Fibroblast of upper back skin (primary cell): ENCODE measurements at regions not wholly inside any gene's neighbourhood (a gene's known extent, or its start where the extent isn't known, plus 50 kb on each side); places are given as distances from the start of the nearest gene placed in this dataset.
A peak's percentile ranks its signal among the peaks of the same experiment; 100 is the strongest.
"Not testable (repeated sequence)": the region's sequence is repeated elsewhere in the genome, so short reads cannot be mapped to it uniquely, and the experiment has no call there.

ENCODE experiments used
- DNase-seq: peaks from one replicate; pipeline ENCODE4 v3.0.0-alpha.2; 2013

DNA sequence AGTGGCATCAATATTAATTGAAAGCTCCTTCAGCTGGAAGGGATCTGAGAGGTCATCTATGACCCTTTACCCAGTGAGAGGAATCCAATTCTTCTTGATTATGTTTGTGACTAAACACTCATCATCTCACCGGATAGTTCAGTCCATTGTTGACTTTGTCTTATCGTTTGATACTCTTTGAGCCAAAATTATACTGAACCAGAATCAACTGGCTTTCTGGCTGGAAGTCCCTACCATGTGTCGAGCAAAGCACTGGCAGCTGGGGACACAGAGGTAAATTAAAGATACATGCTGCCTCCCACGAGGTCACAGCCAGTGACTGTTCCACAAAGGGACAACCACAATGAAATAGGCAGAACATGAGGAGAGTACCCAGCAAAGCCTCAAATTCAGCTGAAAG lies 91.4 kb upstream of the FHL2 start:
- DNase-seq: no peak

DNA sequence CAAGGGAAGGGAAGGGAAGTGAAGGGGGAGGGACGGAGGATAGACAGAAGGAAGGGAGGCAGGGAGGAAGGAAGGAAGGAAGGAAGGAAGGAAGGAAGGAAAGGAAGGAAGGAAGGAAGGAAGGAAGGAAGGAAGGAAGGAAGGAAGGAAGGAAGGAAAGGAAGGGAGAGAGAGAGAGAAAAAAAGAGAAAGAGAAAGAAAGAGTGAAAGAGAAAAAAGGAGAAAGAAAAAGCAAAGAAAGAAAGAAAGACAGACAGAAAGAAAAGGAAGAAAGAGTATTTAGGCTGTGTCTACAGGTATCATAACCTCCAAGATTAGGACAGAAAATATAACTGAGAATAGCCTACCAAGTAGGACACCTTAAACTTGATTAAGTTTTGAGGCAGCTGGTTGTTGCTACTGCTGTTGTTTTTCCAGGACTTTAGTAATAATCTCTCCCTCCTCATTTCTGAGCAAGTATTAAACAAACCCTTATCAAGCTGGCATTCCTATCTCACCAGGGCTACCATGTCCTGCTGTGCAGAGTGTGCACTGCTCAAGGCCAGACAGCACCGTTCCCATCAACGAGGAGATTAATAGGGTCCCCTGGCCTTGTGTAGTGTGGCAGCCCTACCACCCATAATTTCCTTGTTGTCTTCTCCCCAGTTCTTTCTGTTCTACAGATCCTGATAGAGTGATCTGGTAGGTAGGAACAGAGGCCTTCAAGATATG lies 90.5 kb upstream of the FHL2 start:
- DNase-seq: no peak

DNA sequence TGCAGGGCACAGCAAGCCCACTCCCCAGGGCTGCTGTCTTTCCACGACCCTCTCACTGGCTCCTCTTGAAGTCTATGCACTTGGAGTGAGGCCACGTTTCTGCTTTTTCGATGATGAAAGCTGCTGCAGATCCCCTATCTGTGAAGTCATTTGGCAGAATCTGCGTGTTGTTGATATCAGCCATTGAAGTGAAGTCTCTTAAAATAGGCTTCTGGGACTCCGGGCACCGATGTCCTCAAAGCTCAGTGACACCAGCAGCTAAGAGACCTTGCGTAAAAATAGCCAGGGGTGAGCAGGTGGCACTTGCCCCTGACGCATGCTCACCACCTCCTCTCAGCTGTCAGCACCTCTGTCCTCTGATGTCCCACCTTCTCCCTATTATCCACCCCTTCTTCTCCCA lies 89.4 kb upstream of the FHL2 start:
- DNase-seq: no peak

DNA sequence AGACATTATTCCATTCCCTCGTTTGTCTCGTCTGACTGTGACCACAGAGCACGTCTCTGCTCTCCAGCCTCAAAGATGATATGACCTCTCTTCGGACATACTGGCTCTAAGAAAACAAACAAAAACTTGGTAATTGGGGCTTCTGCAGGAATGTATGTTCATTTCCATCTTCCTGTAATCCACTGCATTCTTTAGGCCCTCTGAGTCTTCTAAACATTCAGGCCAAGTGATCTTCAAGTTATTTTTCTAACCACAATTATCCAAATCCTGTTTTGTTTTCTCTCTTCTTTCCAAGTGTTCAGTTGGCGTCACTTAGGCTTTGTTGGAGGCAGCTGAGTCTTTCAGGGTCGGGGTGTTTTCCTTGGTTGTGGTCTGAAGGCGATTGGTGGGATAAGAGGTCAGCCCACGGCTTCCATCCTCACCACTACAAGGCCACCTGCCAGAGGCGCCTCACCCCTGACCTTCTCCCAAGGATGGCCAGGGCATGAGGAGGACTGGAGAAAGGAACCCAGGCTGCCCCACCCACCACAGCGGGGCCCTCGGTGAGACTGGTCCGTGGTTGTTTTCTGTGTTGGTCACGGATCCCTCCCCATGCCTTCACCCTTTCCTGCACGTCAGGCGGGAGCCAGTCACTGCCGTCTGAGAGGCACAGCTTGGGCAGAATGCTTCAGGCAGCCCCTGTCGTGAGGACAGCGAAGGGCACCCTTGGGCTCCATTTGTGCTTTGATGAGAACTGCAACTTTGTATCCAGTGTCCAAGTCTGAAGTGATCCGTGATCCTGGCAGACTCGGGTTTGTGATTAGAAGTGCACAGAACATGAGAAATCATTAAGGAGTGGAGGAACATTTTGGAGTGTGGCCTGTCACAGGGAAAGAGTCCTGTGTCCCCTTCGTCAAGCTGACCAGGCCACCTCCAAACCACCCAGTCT lies 88.6 kb upstream of the FHL2 start:
- peak; percentile 83 for DNase-seq

DNA sequence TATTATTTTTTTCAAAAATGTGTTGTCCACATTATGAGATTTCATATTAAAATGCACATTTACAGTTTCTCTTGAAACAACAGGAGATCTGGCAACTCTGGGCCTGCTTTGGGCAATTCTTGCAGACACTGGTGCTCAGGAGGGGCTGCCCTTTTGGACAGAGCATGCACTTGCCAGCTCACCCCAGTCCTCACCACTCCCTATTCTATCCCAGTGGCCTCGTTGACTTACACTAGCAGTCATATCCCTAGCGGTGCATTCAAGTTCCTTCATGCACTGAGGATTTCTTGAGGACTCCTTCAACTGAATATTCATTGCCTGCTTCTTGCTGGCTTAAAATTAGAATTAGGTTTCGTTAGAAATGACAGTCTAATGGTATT lies 87.9 kb upstream of the FHL2 start:
- DNase-seq: no peak

DNA sequence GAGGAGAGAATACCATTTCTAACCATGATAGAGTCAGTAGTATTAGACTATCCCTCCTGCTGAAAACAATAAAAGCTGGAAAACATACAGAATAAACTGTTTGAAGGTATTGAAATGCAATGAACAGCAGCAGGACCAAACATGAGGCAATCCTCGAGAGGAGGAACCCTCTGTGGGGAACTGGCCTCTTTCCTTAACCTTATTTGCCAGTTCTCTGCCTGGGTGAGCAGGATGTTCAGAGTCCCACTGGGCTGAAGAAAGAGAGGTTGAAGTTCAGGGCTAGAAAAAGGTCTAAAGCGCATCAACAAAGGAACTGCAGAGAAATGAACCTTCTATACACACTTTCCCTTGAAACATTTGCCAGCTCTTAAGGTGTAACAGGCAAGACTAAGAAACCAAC lies 79.8 kb upstream of the FHL2 start:
- DNase-seq: no peak

DNA sequence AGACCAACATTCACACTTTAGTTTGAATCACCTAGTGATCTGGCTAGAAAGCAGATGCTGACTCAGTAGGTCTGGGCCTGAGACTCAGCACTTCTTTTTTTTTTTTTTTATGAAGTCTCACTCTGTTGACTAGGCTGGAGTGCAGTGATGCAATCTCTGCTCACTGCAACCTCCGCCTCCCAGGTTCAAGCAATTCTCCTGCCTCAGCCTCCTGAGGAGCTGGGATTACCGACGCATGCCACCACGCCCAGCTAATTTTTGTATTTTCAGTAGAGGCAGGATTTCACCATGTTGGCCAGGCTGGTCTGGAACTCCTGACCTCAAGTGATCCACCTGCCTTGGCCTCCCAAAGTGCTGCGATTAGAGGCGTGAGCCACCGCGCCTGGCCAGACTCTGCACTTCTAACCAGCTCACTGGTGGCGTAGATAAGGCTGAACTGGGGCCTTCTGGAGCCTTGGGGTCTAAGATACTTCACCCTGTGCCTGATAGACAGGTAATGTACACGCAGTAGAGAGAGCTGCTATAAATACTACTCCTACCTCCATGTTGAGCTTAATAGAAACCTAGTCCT lies 78.3 kb upstream of the FHL2 start:
- DNase-seq: not testable (repeated sequence)

DNA sequence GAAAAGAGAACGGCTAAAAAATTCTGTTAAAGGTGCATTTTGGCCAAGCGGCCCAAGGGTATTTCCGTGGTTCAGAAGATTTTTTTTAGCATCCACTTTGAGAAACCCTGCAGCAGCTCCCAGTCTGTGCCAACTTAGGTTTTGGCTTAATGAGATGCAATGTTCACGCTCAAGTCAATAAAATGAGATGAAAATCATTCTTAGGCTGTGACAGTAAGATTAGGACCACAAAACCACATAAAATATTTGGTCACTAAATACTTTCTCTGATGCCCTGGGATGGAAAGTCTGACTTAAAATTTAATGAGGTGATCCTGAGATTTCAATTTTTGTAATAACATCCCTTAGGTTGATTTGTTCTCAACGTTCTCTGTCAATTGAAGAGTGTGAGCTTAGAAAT lies 74.2 kb upstream of the FHL2 start:
- DNase-seq: no peak

DNA sequence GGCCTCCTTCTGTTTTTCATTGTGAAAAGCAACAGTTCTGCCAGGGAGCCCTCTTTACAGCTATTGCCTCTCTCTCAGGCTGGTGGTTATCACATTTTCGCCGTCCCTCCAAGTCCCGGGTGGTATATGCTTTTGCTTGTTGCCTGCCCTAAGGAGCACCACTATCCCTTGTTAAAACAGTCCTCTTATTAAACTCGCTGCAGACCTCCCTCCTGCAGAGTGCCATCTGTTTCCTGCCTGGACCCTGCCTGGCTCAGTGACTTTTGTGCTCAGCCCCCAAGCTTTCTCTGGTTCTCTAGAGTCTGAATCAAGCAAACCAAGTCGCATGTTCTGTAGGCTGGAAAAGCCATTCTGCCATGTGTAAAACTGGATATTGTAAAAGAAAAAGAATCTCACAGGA lies 72.1 kb upstream of the FHL2 start:
- no peak for DNase-seq

DNA sequence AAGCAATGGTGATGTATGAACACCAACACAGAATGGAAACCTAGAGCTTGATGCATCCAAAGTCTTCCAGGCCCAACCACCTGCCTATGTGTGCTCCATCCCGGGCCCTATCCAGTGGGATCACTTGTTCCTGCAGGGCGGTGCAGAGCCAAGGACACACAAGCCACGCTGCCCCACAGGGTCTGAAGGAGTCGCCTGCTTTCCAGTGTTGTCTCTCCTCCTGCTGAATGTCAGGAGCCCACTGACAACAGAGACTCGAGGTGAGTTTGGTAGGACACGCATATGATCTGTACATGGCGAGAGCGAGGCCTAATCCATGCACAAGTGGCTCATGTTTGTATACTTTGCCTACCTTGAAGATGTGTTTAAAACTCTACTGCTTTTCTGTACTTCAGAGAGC lies 70.9 kb upstream of the FHL2 start:
- DNase-seq: no peak

DNA sequence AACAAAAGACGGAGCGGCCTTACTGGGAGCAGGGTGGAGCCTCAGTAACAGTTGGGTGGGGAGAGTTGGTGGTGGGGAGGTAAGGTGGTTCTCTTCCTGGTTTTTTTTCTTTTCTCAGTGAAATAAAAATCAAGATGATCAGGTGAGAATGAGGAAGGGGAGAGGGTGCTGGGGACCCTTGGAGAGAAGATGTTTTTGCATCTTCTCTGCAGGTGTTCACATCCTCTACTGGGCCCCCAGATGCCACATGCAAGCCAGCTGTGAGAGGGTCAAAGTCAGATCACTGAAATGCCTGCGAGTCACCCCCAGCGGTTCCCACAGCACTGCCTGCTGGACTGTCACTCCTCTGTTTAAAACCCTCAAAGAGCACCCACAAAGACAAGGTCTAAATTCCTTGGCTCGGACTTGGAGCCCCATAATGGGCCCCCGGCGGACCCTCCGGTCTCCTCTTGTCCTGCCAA lies 69.8 kb upstream of the FHL2 start:
- DNase-seq: no peak

DNA sequence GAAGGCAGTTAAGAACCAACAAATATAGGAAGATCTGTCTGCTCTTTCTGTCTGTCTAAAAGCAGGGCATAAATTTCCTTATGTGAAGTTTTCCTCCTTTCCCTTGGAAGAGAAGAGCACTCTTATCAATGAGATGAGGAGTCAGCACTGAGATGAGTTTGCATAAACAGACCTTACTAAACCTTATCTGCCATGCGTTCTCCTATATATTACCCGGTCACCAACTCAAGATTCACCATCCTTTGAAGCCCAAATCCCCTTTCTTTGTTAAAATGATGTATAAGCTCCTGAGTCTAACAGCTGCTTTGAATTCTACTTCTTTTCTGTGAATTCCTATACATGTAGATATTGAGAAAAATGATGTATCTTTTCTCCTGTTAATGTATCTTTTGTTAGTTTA lies 65.5 kb upstream of the FHL2 start:
- no peak for DNase-seq

DNA sequence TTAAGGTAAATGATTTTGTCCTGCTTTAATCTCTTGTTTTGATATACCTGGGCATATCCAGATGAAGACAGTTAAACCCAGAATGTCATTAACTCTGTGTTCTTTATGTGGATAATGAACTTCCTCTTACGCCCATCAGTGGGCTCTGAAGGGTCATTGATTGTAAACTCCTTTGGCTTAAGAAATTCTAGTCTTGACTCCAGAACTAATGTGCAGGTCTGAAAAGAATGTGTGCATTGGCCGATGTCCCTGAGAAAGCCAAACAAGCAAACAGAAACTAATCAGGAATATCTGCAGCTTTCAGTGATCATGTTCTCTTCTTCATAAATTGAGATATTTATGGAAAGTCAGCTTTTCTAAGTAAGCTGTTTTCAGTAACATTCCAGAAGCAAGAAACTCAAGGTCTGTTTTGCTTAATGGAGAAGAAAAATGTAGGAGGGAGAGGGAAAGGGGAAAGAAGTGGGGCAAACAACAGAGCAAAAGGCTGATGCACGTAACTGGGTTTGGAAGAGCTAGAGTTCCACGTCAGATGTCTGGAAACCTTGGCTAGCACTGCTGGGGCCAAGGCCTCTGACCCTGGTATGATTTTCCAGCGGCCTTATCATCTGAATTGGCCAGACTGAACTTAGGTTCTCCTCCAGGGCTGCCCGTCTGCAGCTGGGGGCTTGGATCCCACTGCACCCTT lies 61.3 kb upstream of the FHL2 start:
- DNase-seq: no peak

DNA sequence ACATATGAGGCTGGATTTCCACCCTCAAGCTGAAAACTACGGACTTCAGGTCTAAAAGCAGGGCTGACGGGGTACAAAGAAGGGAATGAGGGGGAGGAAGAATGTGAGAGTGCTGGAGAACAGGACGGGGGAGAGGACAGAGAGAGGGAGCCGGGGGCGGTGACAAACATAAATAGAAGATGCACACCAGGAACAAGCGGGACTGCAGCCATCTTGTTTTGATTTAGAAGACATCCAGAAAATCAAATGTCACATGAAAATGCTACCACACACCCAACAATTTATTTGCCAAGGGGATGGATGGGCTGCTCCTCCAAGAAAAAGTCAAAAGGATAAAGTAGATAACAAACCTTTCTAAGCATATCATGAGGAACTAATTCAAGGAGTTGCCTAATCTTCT lies 59.2 kb upstream of the FHL2 start:
- no peak for DNase-seq

DNA sequence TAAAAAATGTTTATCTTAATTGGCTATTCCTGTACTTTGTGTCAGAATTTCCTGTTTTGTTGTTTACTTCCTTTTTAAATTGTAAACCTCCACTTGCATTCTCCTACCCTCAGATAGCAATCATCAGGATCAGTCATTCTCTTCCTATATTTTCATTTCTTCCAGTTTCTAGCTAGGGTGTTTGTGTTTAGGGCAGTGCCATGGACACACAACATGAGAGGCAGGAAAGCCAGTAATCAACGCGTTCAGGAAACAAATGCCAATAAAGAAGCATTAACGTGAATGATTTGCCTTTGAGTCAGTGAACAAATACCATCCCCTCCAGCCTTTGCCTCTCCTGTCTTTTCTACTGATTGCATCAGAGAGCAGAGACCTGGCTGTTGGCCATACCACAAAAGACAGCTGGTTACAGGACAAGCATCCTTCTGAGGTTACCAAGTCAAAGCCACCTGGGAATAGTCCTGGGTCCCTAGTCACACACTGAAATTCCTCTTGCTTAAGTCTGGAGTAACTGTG lies 56.7 kb upstream of the FHL2 start:
- DNase-seq: peak; percentile 99

DNA sequence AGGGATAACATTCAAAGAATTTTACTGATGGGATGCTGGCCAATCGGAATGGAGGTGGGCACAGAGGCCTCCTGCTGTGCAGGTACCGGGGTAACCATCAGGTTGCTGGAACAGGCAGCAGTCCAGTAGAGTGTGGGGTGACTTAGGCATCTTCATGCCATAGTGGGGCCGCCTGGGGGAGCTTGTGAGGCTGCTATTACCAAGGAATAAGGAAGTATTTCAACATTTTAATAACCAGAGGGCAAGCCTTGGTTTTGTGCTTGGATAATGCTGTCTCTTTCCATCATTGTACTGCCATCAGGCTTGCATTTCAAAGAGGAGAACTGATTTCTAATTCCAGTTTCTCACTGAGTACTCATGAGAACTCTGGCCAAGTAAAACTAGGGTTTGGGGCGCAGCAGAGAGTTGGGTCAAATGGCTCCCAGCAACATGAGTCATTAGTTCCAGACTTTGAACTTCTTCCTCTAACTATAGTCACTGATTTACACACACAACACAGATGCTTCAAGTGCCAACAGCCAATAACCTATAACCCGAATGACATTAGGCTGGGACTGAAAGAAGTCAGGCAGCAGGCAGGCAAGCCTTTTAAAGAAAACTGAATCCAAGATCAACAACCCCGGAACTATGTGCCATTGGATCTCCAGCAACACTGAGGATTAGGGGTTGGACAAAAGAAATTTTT lies 56.1 kb upstream of the FHL2 start:
- peak; percentile 86 for DNase-seq

DNA sequence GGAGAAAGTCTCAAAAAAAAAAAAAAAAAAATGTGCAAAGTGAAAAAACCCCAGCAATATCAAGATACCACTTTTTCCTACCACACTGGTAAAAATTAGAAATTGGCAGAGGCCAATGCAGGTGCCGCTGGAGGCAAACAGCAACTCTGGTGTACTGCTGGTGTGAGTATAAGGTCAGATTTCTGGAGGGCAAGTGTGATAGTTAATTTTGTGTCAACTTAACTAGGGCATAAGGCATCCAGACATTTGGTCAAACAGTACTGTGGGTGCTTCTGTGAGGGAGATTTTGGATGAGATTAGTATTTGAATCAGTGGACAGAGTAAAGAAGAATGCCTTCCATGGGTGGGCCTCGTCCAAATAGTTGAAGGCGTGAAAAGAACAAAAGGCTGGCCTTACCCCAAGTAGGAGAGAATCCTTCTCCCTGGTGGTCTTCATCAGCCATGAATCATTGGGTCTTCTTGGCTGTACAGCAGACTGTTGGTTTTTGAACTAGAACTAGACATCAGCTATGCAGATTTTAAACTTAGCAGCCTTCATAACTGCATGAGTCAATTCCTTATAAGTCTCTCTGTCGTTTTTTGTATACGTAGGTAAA lies 52.8 kb upstream of the FHL2 start:
- DNase-seq: peak; percentile 58

DNA sequence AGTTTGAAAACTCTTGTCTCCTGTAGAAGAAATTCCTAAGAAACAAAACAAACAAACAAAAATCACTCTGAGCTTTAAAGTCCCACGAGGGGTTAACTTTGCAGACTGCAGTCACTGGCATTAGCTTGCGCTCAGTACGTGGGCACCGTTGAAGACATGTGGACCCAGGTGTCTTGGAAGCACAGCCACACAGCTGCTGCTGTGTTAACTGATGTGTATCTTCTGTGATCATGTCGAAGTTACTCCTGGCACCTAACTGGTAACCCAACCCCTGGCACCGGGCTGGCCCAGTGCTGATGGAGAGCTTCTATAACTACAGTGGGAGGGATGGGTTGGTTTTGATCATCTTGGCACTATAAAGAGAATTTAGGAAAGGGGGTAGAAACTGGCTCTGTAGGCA lies 51.6 kb upstream of the FHL2 start:
- no peak for DNase-seq

DNA sequence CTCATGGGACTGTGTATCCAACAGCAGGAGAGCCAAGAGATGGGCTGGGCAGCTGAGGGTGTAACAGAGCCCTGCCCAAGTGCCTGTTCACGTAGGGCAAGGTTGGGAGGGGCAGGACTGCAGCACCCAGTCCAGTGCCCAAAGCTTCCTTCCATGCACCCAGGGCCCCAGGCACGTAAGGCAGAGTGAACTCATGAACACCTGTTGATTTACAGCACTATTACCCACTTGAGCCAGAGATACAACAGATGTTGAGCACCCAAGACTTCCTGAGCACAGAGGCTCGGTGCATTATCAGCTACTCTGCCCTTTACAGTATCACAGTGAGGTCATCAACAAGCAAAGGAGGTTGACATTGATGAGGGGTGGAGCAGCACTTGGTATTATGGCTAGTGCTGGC lies 50.2 kb upstream of the FHL2 start:
- DNase-seq: no peak
